HL-60 (cell line): ENCODE measurements at regions not wholly inside any gene's neighbourhood (a gene's known extent, or its start where the extent isn't known, plus 50 kb on each side); places are given as distances from the start of the nearest gene placed in this dataset.
A peak's percentile ranks its signal among the peaks of the same experiment; 100 is the strongest.

Source experiments
- CTCF ChIP-seq: IDR thresholded peaks from one replicate; pipeline ENCODE4 v1.5.1; 2011; ENCODE audit warnings: low read length, control low read depth, inconsistent platforms; ENCODE audit not compliant: insufficient read depth
- GABPA ChIP-seq: IDR thresholded peaks from 2 replicates; pipeline ENCODE4 v1.6.1; 2012; ENCODE audit warnings: low read depth
- POLR2AphosphoS5 ChIP-seq: IDR thresholded peaks from 2 replicates; pipeline ENCODE4 v1.6.1; 2012; ENCODE audit warnings: low read depth
- REST ChIP-seq: IDR thresholded peaks from 2 replicates; pipeline ENCODE4 v1.6.1; 2012; ENCODE audit warnings: low read depth; ENCODE audit not compliant: insufficient replicate concordance
- SPI1 ChIP-seq: IDR thresholded peaks from 2 replicates; pipeline ENCODE4 v1.6.1; 2012; ENCODE audit warnings: low read depth, mild to moderate bottlenecking, borderline replicate concordance

GRCh38 chr7:125670926-125671572 lies 741.4 kb upstream of the POT1 start:
- peak; percentile 18 for TF ChIP-seq CTCF
- TF ChIP-seq POLR2AphosphoS5 = no peak
- TF ChIP-seq REST = no peak
- TF ChIP-seq GABPA = no peak
- no peak for TF ChIP-seq SPI1
